ENCODE measurements at regions not wholly inside any gene's neighbourhood (a gene's known extent, or its start where the extent isn't known, plus 50 kb on each side); places are given as distances from the start of the nearest gene placed in this dataset.

DNA sequence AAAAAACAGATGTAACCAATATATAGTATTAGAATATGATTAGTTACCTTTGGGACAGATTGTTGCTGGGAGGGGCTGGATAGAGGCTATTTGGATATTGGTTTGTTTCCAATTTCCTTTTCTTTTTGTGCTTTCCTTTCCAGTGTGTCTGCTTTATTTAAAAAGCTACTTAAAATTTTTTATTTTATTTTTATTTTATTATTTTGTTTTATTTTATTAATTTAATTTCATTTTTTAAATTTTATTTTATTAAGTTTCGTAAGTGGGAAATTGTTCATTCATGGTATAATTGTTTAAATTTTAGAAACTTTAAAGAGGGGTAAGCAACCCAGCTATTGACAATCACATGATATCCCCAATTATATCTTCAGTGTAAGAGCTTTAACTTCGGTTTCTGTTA lies 2077.0 kb upstream of the PCDH20 start:
- WGBS (ENCODE audit: insufficient coverage, insufficient read length), result no CpG with 5 or more reads among the region's 2 CpGs
- Histone ChIP-seq H3K27ac (ENCODE audit: low read length) (no peak overlapping the region), H3K9me3 (ENCODE audit: control insufficient read depth, insufficient read depth, low read length) (no peaks in the 10 kb centered on the region), H3K36me3 (ENCODE audit: control insufficient read depth, insufficient read depth, low read length) (no peaks in the 10 kb centered on the region), H3K4me3 (ENCODE audit: low read length) (no peak overlapping the region), H3K4me1 (ENCODE audit: control insufficient read depth, insufficient read depth, low read length) (no peaks in the 10 kb centered on the region), H3K27me3 (ENCODE audit: control insufficient read depth, insufficient read depth, low read length) (no peaks in the 10 kb centered on the region)
- DNase-seq (ENCODE audit: low read depth, low spot score), result no peak

DNA sequence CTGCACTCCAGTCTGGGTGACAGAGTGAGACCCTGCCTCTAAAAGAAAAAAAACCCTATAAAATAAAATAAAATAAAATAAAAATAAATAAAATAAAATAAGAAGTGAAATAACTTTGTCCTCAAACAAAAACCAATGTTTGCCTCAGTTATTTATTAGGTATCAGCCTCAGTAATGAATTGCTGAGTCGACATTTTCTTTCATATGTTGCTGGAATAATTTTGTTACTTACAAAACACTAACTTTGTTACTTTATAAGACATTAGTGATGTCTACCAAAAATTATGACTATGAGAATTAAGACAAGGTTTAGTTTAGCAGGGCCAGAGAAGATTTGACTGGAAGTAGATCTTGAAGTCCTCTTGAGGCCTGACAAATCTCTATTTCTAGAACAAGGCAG lies 2074.5 kb upstream of the PCDH20 start:
- DNase-seq (ENCODE audit: low read depth, low spot score), result no peak
- Histone ChIP-seq H3K9me3 (ENCODE audit: control insufficient read depth, insufficient read depth, low read length) (no peaks in the 10 kb centered on the region), H3K4me1 (ENCODE audit: control insufficient read depth, insufficient read depth, low read length) (no peaks in the 10 kb centered on the region), H3K27ac (ENCODE audit: low read length) (no peak overlapping the region), H3K27me3 (ENCODE audit: control insufficient read depth, insufficient read depth, low read length) (no peaks in the 10 kb centered on the region), H3K4me3 (ENCODE audit: low read length) (no peak overlapping the region), H3K36me3 (ENCODE audit: control insufficient read depth, insufficient read depth, low read length) (no peaks in the 10 kb centered on the region)
- WGBS (ENCODE audit: insufficient coverage, insufficient read length), result no CpG with 5 or more reads among the region's 1 CpG

DNA sequence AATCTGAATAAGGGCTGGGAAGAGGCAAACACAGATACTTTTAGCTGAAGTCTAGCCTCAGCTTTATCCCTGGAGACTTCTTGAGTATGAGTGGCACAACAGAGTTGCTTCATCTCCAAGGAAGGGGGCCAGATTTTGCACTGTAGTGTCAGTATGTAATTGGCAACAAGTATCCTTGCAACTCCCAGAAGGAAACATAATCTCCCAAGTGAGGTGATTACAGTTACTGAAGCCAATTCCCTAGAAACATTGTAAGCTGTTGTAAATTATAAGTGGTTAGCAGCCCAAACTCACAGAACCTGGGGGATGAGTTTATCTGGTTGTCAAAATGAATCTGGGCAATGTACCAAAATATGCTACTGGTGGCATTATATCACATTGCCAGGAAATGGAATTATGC lies 2065.7 kb upstream of the PCDH20 start:
- H3K27me3 ChIP-seq (ENCODE audit: control insufficient read depth, insufficient read depth, low read length), result no peaks in the 10 kb centered on the region
- no peaks in the 10 kb centered on the region for H3K9me3 ChIP-seq (ENCODE audit: control insufficient read depth, insufficient read depth, low read length)
- no peak overlapping the region for H3K27ac ChIP-seq (ENCODE audit: low read length)
- no peak overlapping the region for H3K4me3 ChIP-seq (ENCODE audit: low read length)
- no peak for DNase-seq (ENCODE audit: low read depth, low spot score)
- no peaks in the 10 kb centered on the region for H3K4me1 ChIP-seq (ENCODE audit: control insufficient read depth, insufficient read depth, low read length)
- H3K36me3 ChIP-seq (ENCODE audit: control insufficient read depth, insufficient read depth, low read length), result no peaks in the 10 kb centered on the region

DNA sequence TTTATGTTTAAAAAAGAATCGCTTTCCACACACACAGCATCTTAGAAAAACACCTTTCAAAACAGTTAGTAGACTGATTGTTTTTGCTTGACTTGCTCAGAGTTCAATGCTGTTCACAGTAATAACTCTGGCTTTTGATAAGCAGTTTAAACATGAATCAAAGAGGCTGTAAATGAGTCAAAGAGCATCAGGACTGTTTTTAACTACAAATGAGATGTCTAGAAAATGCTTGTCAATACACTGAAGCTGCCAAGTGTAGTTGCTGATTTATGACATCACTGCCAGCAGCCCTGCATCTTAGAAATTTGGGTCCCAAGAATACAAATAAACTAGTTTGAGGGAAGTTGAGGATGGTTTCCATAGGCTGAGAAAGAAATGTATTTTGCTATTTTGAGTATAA lies 2057.1 kb upstream of the PCDH20 start:
- H3K27me3 ChIP-seq (ENCODE audit: control insufficient read depth, insufficient read depth, low read length), result no peaks in the 10 kb centered on the region
- no peak overlapping the region for H3K27ac ChIP-seq (ENCODE audit: low read length)
- H3K36me3 ChIP-seq (ENCODE audit: control insufficient read depth, insufficient read depth, low read length), result no peaks in the 10 kb centered on the region
- H3K4me3 ChIP-seq (ENCODE audit: low read length), result no peak overlapping the region
- H3K9me3 ChIP-seq (ENCODE audit: control insufficient read depth, insufficient read depth, low read length), result no peaks in the 10 kb centered on the region
- DNase-seq (ENCODE audit: low read depth, low spot score), result no peak
- H3K4me1 ChIP-seq (ENCODE audit: control insufficient read depth, insufficient read depth, low read length), result no peaks in the 10 kb centered on the region
- WGBS (ENCODE audit: insufficient coverage, insufficient read length), result no CpG with 5 or more reads among the region's 1 CpG

DNA sequence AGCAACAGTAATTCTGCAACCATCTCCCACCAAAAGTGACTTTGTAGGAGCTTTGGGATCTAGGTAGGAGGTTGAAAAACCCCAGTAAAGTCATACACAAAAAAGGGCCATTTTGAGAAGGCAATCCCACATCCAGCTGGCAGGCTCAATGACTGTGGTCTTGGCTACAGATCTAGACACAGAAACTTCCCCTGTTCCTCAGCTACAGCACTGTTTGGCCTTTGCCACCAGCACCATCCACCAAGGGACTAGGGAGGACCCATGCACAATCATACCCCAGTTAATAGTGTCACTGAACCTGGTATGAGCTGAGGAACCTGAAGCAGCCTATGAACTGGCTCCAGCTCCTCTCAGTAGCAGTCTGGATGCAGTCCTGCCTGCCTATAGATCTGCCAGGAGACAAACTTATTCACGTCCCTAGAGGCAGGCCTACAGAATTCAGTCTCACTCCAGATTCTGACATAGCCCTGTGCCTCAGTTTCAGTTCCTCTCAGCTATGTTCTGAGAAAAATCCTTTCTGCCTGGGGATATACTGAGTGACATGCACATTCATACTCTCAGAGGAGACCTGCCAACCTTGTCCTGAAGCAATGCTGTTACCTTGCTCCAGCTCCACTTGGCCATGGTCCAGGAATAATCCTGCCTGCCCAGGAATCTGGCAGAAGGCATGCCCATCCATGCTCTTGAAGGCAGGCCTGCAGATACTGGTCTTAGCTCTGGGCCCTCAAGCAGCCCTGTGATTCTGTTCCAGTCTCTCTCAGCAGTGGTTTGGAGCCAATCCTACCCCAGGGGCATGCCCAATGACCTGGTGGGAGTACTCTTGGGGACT lies 2048.3 kb upstream of the PCDH20 start:
- WGBS (ENCODE audit: insufficient coverage, insufficient read length), result no CpG with 5 or more reads among the region's 1 CpG
- Histone ChIP-seq H3K27me3 (ENCODE audit: control insufficient read depth, insufficient read depth, low read length) (no peaks in the 10 kb centered on the region), H3K9me3 (ENCODE audit: control insufficient read depth, insufficient read depth, low read length) (no peaks in the 10 kb centered on the region), H3K27ac (ENCODE audit: low read length) (no peak overlapping the region), H3K4me3 (ENCODE audit: low read length) (no peak overlapping the region), H3K4me1 (ENCODE audit: control insufficient read depth, insufficient read depth, low read length) (no peaks in the 10 kb centered on the region), H3K36me3 (ENCODE audit: control insufficient read depth, insufficient read depth, low read length) (no peaks in the 10 kb centered on the region)
- DNase-seq (ENCODE audit: low read depth, low spot score), result no peak

DNA sequence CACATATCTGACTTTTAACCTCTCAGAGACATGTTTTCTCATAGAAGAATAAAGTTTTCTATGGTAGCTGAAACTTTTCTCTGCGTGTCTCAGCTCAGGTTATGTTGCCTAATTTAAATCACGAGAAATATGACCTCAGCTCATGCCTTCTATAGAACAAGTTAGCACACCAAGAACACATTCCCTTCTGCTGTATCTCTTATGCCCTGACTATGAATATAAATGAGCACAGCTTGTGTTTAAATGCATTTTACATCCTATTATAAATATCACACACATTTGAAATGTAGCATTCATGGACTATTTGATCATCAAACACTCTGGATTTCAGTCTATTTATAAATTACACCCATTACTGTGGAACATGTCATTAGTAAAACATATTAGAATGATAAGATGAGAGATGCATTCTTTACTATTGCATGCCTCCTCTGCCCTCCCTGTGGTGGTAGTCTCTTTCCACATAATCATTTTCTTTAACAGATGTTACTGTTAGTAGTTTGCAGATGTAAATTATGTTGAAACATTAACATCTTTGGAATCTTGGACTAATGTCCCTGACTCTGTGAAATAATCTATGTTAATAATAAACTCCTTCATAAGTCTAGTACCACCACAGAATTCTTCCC lies 2044.9 kb upstream of the PCDH20 start:
- no peak for DNase-seq (ENCODE audit: low read depth, low spot score)
- no CpG with 5 or more reads among the region's 2 CpGs for WGBS (ENCODE audit: insufficient coverage, insufficient read length)

DNA sequence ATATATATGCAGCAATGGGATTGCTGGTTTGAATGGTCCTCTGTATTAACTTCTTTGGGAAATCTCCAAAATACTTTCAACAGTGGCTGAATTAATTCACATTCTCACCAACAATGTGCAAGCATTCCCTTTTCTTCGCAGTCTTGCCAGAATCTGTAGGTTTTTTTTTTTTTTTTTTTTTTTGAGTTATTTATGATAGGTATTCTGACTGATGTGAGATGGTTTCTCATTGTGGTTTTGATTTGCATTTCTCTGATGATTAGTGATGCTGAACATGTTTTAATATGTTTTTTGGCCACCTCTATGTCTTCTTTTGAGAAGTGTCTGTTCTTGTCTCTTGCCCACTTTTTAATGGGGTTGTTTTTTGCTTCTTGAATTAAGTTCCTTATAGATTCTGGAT lies 2041.5 kb upstream of the PCDH20 start:
- no peak for DNase-seq (ENCODE audit: low read depth, low spot score)
- WGBS (ENCODE audit: insufficient coverage, insufficient read length), result no CpG with 5 or more reads among the region's 1 CpG
- Histone ChIP-seq H3K4me3 (ENCODE audit: low read length) (no peak overlapping the region), H3K4me1 (ENCODE audit: control insufficient read depth, insufficient read depth, low read length) (no peaks in the 10 kb centered on the region), H3K9me3 (ENCODE audit: control insufficient read depth, insufficient read depth, low read length) (no peaks in the 10 kb centered on the region), H3K36me3 (ENCODE audit: control insufficient read depth, insufficient read depth, low read length) (no peaks in the 10 kb centered on the region), H3K27ac (ENCODE audit: low read length) (no peak overlapping the region), H3K27me3 (ENCODE audit: control insufficient read depth, insufficient read depth, low read length) (no peaks in the 10 kb centered on the region)

More for the DNA sequence above, 2044.9 kb upstream of the PCDH20 start:
- Histone ChIP-seq H3K27ac (ENCODE audit: low read length) (no peak overlapping the region), H3K27me3 (ENCODE audit: control insufficient read depth, insufficient read depth, low read length) (no peaks in the 10 kb centered on the region), H3K4me3 (ENCODE audit: low read length) (no peak overlapping the region), H3K9me3 (ENCODE audit: control insufficient read depth, insufficient read depth, low read length) (no peaks in the 10 kb centered on the region), H3K36me3 (ENCODE audit: control insufficient read depth, insufficient read depth, low read length) (no peaks in the 10 kb centered on the region), H3K4me1 (ENCODE audit: control insufficient read depth, insufficient read depth, low read length) (no peaks in the 10 kb centered on the region)

DNA sequence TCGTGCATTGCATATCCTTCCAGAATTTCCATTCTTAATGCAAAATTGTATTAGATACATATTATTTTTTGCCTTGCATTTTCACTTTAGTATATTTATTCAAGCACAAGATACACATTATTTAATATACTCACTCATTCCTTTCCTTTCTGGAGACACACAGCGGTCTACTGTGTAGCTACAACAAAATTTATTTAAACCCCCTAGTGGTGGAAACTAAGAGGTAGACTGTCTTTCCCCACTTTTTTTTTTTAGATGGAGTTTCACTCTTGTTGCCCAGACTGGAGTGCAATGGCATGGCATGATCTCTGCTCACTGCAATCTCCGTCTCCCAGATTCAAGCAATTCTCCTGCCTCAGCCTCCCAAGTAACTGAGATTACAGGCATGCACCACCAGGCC lies 2040.3 kb upstream of the PCDH20 start:
- no peaks in the 10 kb centered on the region for H3K9me3 ChIP-seq (ENCODE audit: control insufficient read depth, insufficient read depth, low read length)
- no peaks in the 10 kb centered on the region for H3K36me3 ChIP-seq (ENCODE audit: control insufficient read depth, insufficient read depth, low read length)
- H3K27me3 ChIP-seq (ENCODE audit: control insufficient read depth, insufficient read depth, low read length), result no peaks in the 10 kb centered on the region
- WGBS (ENCODE audit: insufficient coverage, insufficient read length), result no CpG with 5 or more reads among the region's 3 CpGs
- DNase-seq (ENCODE audit: low read depth, low spot score), result peak; percentile 1
- H3K4me3 ChIP-seq (ENCODE audit: low read length), result no peak overlapping the region
- no peaks in the 10 kb centered on the region for H3K4me1 ChIP-seq (ENCODE audit: control insufficient read depth, insufficient read depth, low read length)
- H3K27ac ChIP-seq (ENCODE audit: low read length), result no peak overlapping the region

DNA sequence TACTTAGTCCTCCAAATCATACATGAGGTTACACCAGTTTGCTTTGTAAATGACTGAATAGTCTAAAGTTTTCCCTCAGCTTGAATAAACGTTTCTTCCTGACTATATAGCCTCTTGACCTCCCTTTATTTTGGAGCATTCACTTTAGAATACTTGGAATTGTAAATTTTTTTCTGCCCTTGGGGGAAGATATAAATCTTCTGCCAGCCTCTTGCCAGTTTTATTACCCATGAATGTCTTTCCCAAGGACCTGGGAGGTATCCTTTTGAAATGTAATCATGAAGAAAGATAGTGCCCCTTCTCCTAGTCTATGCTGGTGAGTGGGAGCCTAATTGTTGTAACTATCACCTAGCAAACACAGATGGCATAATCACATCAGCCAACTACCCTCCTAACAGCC lies 2033.9 kb upstream of the PCDH20 start:
- WGBS (ENCODE audit: insufficient coverage, insufficient read length), result no CpG with 5 or more reads among the region's 1 CpG
- Histone ChIP-seq H3K4me1 (ENCODE audit: control insufficient read depth, insufficient read depth, low read length) (no peaks in the 10 kb centered on the region), H3K4me3 (ENCODE audit: low read length) (no peak overlapping the region), H3K36me3 (ENCODE audit: control insufficient read depth, insufficient read depth, low read length) (no peaks in the 10 kb centered on the region), H3K27ac (ENCODE audit: low read length) (no peak overlapping the region), H3K9me3 (ENCODE audit: control insufficient read depth, insufficient read depth, low read length) (no peaks in the 10 kb centered on the region), H3K27me3 (ENCODE audit: control insufficient read depth, insufficient read depth, low read length) (no peaks in the 10 kb centered on the region)
- no peak for DNase-seq (ENCODE audit: low read depth, low spot score)

DNA sequence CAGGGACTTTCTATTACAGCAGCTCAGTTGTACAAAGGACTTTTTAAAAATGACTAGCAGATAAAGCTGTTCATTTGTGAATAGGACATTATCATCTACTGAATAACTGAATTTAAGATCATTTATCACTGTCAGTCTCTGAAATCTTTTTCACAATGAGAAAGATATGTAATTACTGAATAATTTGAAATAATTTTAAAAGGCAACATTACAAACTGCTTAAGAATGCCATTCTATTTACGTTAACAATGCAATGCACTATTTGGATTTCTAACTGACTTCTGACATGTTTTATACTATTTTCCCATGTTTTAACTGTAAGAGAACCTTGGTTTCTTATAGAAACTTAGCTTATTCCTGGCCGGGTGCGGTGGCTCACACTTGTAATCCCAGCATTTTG lies 2033.0 kb upstream of the PCDH20 start:
- Histone ChIP-seq H3K36me3 (ENCODE audit: control insufficient read depth, insufficient read depth, low read length) (no peaks in the 10 kb centered on the region), H3K4me1 (ENCODE audit: control insufficient read depth, insufficient read depth, low read length) (no peaks in the 10 kb centered on the region), H3K27me3 (ENCODE audit: control insufficient read depth, insufficient read depth, low read length) (no peaks in the 10 kb centered on the region), H3K4me3 (ENCODE audit: low read length) (no peak overlapping the region), H3K9me3 (ENCODE audit: control insufficient read depth, insufficient read depth, low read length) (no peaks in the 10 kb centered on the region), H3K27ac (ENCODE audit: low read length) (no peak overlapping the region)
- no CpG with 5 or more reads among the region's 3 CpGs for WGBS (ENCODE audit: insufficient coverage, insufficient read length)
- DNase-seq (ENCODE audit: low read depth, low spot score), result no peak

DNA sequence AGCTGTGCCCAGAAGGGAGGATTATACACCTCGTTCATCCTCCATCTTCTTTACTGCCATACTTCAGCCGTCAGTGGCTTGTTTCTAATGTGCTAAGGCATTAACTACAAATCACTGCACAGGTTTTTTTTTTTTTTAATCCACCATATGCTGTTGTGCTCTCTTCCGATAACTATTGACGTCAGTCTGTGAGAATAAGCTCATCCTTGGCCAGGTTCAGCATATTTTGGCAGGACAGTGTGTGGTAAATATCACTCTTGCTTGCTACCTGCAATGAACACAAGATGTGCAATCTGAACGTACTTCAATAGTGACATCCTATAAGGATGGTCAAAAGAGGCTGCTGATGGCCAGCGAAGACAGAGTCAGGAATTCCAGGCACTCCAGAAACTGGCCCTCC lies 2030.7 kb upstream of the PCDH20 start:
- no peaks in the 10 kb centered on the region for H3K9me3 ChIP-seq (ENCODE audit: control insufficient read depth, insufficient read depth, low read length)
- no CpG with 5 or more reads among the region's 6 CpGs for WGBS (ENCODE audit: insufficient coverage, insufficient read length)
- H3K27me3 ChIP-seq (ENCODE audit: control insufficient read depth, insufficient read depth, low read length), result no peaks in the 10 kb centered on the region
- no peak overlapping the region for H3K4me3 ChIP-seq (ENCODE audit: low read length)
- H3K27ac ChIP-seq (ENCODE audit: low read length), result no peak overlapping the region
- no peaks in the 10 kb centered on the region for H3K36me3 ChIP-seq (ENCODE audit: control insufficient read depth, insufficient read depth, low read length)
- H3K4me1 ChIP-seq (ENCODE audit: control insufficient read depth, insufficient read depth, low read length), result no peaks in the 10 kb centered on the region
- no peak for DNase-seq (ENCODE audit: low read depth, low spot score)

All from iPS DF 6.9 (cell line).